ENCODE measurements at regions not wholly inside any gene's neighbourhood (a gene's known extent, or its start where the extent isn't known, plus 50 kb on each side); places are given as distances from the start of the nearest gene placed in this dataset.

GRCh38 chr14:61196034-61196433 lies 85.1 kb downstream of the TMEM30B start:
- Histone ChIP-seq H3K9me3 (ENCODE audit: control insufficient read depth, low read length) (no peaks in the 10 kb centered on the region), H3K4me1 (ENCODE audit: control insufficient read depth, insufficient read depth, low read depth, low read length) (peaks cover 1% of the 10 kb centered on the region), H3K27me3 (ENCODE audit: control insufficient read depth in 1 of 2, insufficient read depth in 1 of 2, low read length in 2 of 2) (no peaks in the 10 kb centered on the region), H3K27ac (ENCODE audit: low read length, poor library complexity, severe bottlenecking) (no peak overlapping the region), H4K8ac (ENCODE audit: low read length) (no peak overlapping the region), H3K4me3 (ENCODE audit: insufficient read depth in 1 of 2, low read depth in 1 of 2, low read length in 2 of 2) (no peak overlapping the region), H3K36me3 (ENCODE audit: control insufficient read depth in 1 of 2, insufficient read depth in 2 of 2, low read depth in 1 of 2, low read length in 2 of 2) (no peaks in the 10 kb centered on the region), H3K9ac (ENCODE audit: low read length) (no peak overlapping the region), H3K79me1 (replicated peaks; ENCODE audit: low read length, poor library complexity, severe bottlenecking) (no peaks in the 10 kb centered on the region), H3K4me2 (ENCODE audit: low read length, poor library complexity, severe bottlenecking) (no peak overlapping the region), H3K14ac (ENCODE audit: low read length in 2 of 2) (no peak overlapping the region), H3K18ac (ENCODE audit: low read depth in 1 of 2, low read length in 2 of 2) (no peak overlapping the region), H2BK12ac (ENCODE audit: low read length in 2 of 2) (no peak overlapping the region), H4K91ac (ENCODE audit: low read length) (no peak overlapping the region), H2AK5ac (ENCODE audit: low read length, severe bottlenecking) (no peak overlapping the region), H2BK120ac (ENCODE audit: low read depth, low read length) (no peak overlapping the region), H2BK5ac (ENCODE audit: low read depth, low read length, poor library complexity, severe bottlenecking) (no peak overlapping the region), H3K23ac (ENCODE audit: low read length in 2 of 2) (no peak overlapping the region), H3K4ac (ENCODE audit: low read depth in 1 of 2, low read length in 2 of 2) (no peak overlapping the region), H2BK15ac (ENCODE audit: low read depth, poor library complexity, severe bottlenecking) (no peak overlapping the region), H2AFZ (ENCODE audit: low read depth, low read length) (no peak overlapping the region)
- no peak for DNase-seq
- WGBS: 90% methylated on average over 2 of the region's 2 CpGs

GRCh38 chr14:61193476-61193875 lies 87.7 kb downstream of the TMEM30B start:
- H3K18ac ChIP-seq (ENCODE audit: low read depth in 1 of 2, low read length in 2 of 2): no peak overlapping the region
- WGBS: 93% methylated on average over 1 of the region's 1 CpG
- H2BK12ac ChIP-seq (ENCODE audit: low read length in 2 of 2): no peak overlapping the region
- no peak overlapping the region for H2BK5ac ChIP-seq (ENCODE audit: low read depth, low read length, poor library complexity, severe bottlenecking)
- no peak overlapping the region for H2BK15ac ChIP-seq (ENCODE audit: low read depth, poor library complexity, severe bottlenecking)
- H3K4me1 ChIP-seq (ENCODE audit: control insufficient read depth, insufficient read depth, low read depth, low read length): peaks cover 6% of the 10 kb centered on the region
- H2BK120ac ChIP-seq (ENCODE audit: low read depth, low read length): no peak overlapping the region
- no peak overlapping the region for H3K4me2 ChIP-seq (ENCODE audit: low read length, poor library complexity, severe bottlenecking)
- no peak overlapping the region for H4K8ac ChIP-seq (ENCODE audit: low read length)
- no peak overlapping the region for H3K23ac ChIP-seq (ENCODE audit: low read length in 2 of 2)
- no peaks in the 10 kb centered on the region for H3K36me3 ChIP-seq (ENCODE audit: control insufficient read depth in 1 of 2, insufficient read depth in 2 of 2, low read depth in 1 of 2, low read length in 2 of 2)
- H3K79me1 ChIP-seq (replicated peaks; ENCODE audit: low read length, poor library complexity, severe bottlenecking): no peaks in the 10 kb centered on the region
- no peaks in the 10 kb centered on the region for H3K9me3 ChIP-seq (ENCODE audit: control insufficient read depth, low read length)
- H4K91ac ChIP-seq (ENCODE audit: low read length): no peak overlapping the region
- no peaks in the 10 kb centered on the region for H3K27me3 ChIP-seq (ENCODE audit: control insufficient read depth in 1 of 2, insufficient read depth in 1 of 2, low read length in 2 of 2)
- H2AFZ ChIP-seq (ENCODE audit: low read depth, low read length): no peak overlapping the region
- no peak overlapping the region for H3K4ac ChIP-seq (ENCODE audit: low read depth in 1 of 2, low read length in 2 of 2)
- H3K14ac ChIP-seq (ENCODE audit: low read length in 2 of 2): no peak overlapping the region
- no peak overlapping the region for H3K27ac ChIP-seq (ENCODE audit: low read length, poor library complexity, severe bottlenecking)
- DNase-seq: no peak
- H2AK5ac ChIP-seq (ENCODE audit: low read length, severe bottlenecking): no peak overlapping the region
- no peak overlapping the region for H3K4me3 ChIP-seq (ENCODE audit: insufficient read depth in 1 of 2, low read depth in 1 of 2, low read length in 2 of 2)
- H3K9ac ChIP-seq (ENCODE audit: low read length): no peak overlapping the region

GRCh38 chr14:61192989-61193388 lies 88.1 kb downstream of the TMEM30B start:
- Histone ChIP-seq H4K8ac (ENCODE audit: low read length) (no peak overlapping the region), H3K36me3 (ENCODE audit: control insufficient read depth in 1 of 2, insufficient read depth in 2 of 2, low read depth in 1 of 2, low read length in 2 of 2) (no peaks in the 10 kb centered on the region), H2BK5ac (ENCODE audit: low read depth, low read length, poor library complexity, severe bottlenecking) (no peak overlapping the region), H3K79me1 (replicated peaks; ENCODE audit: low read length, poor library complexity, severe bottlenecking) (no peaks in the 10 kb centered on the region), H2BK12ac (ENCODE audit: low read length in 2 of 2) (no peak overlapping the region), H2BK120ac (ENCODE audit: low read depth, low read length) (no peak overlapping the region), H3K14ac (ENCODE audit: low read length in 2 of 2) (no peak overlapping the region), H2AK5ac (ENCODE audit: low read length, severe bottlenecking) (no peak overlapping the region), H4K91ac (ENCODE audit: low read length) (no peak overlapping the region), H2BK15ac (ENCODE audit: low read depth, poor library complexity, severe bottlenecking) (no peak overlapping the region), H2AFZ (ENCODE audit: low read depth, low read length) (no peak overlapping the region), H3K4ac (ENCODE audit: low read depth in 1 of 2, low read length in 2 of 2) (no peak overlapping the region), H3K23ac (ENCODE audit: low read length in 2 of 2) (no peak overlapping the region), H3K4me3 (ENCODE audit: insufficient read depth in 1 of 2, low read depth in 1 of 2, low read length in 2 of 2) (no peak overlapping the region), H3K9me3 (ENCODE audit: control insufficient read depth, low read length) (no peaks in the 10 kb centered on the region), H3K27ac (ENCODE audit: low read length, poor library complexity, severe bottlenecking) (no peak overlapping the region), H3K9ac (ENCODE audit: low read length) (no peak overlapping the region), H3K4me2 (ENCODE audit: low read length, poor library complexity, severe bottlenecking) (no peak overlapping the region), H3K4me1 (ENCODE audit: control insufficient read depth, insufficient read depth, low read depth, low read length) (peaks cover 11% of the 10 kb centered on the region), H3K27me3 (ENCODE audit: control insufficient read depth in 1 of 2, insufficient read depth in 1 of 2, low read length in 2 of 2) (no peaks in the 10 kb centered on the region), H3K18ac (ENCODE audit: low read depth in 1 of 2, low read length in 2 of 2) (no peak overlapping the region)
- no peak for DNase-seq

DNA sequence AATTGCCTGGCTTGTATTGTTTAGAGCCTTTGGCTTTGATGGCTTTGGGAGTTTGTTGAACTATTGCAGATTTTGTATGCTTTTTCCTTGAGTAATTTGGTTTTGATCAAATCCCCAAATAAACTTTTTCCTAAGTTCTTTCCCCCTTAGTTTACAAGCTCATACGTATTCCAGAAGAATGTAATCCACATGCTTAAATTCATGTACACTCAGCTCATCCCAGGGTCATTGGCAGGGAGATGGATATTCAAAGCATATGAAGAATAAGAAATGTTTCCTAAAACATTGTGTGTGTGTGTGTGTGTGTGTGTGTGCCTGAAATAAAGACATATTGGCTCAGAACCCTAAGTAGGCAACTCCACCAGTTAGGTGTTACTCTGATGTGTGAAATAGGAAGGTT lies 89.4 kb downstream of the TMEM30B start:
- Histone ChIP-seq H4K8ac (ENCODE audit: low read length) (no peak overlapping the region), H3K4me2 (ENCODE audit: low read length, poor library complexity, severe bottlenecking) (no peak overlapping the region), H3K14ac (ENCODE audit: low read length in 2 of 2) (no peak overlapping the region), H3K9ac (ENCODE audit: low read length) (no peak overlapping the region), H2BK12ac (ENCODE audit: low read length in 2 of 2) (no peak overlapping the region), H2AFZ (ENCODE audit: low read depth, low read length) (no peak overlapping the region), H3K9me3 (ENCODE audit: control insufficient read depth, low read length) (no peaks in the 10 kb centered on the region), H3K27ac (ENCODE audit: low read length, poor library complexity, severe bottlenecking) (no peak overlapping the region), H3K23ac (ENCODE audit: low read length in 2 of 2) (no peak overlapping the region), H2BK120ac (ENCODE audit: low read depth, low read length) (no peak overlapping the region), H3K4me1 (ENCODE audit: control insufficient read depth, insufficient read depth, low read depth, low read length) (peaks cover 14% of the 10 kb centered on the region), H3K27me3 (ENCODE audit: control insufficient read depth in 1 of 2, insufficient read depth in 1 of 2, low read length in 2 of 2) (no peaks in the 10 kb centered on the region), H3K36me3 (ENCODE audit: control insufficient read depth in 1 of 2, insufficient read depth in 2 of 2, low read depth in 1 of 2, low read length in 2 of 2) (no peaks in the 10 kb centered on the region), H4K91ac (ENCODE audit: low read length) (no peak overlapping the region), H2AK5ac (ENCODE audit: low read length, severe bottlenecking) (no peak overlapping the region), H3K79me1 (replicated peaks; ENCODE audit: low read length, poor library complexity, severe bottlenecking) (no peaks in the 10 kb centered on the region), H2BK15ac (ENCODE audit: low read depth, poor library complexity, severe bottlenecking) (no peak overlapping the region), H3K4me3 (ENCODE audit: insufficient read depth in 1 of 2, low read depth in 1 of 2, low read length in 2 of 2) (no peak overlapping the region), H3K18ac (ENCODE audit: low read depth in 1 of 2, low read length in 2 of 2) (no peak overlapping the region), H3K4ac (ENCODE audit: low read depth in 1 of 2, low read length in 2 of 2) (no peak overlapping the region), H2BK5ac (ENCODE audit: low read depth, low read length, poor library complexity, severe bottlenecking) (no peak overlapping the region)
- WGBS: no CpG with 5 or more reads among the region's 1 CpG
- DNase-seq: no peak
